AG04449 (cell line): ENCODE measurements at regions not wholly inside any gene's neighbourhood (a gene's known extent, or its start where the extent isn't known, plus 50 kb on each side); places are given as distances from the start of the nearest gene placed in this dataset.

Experiments
- CTCF ChIA-PET: fragments of 350-600 bp; formaldehyde crosslinking; extraction: SDS; loops from one replicate; lab custom pipeline; 2021; ENCODE audit warnings: antibody characterized with exemption; lab: Yijun Ruan, JAX
- POLR2A ChIA-PET: fragments of 400-600, 350-600 bp; formaldehyde crosslinking; extraction: SDS; loops from one replicate; lab custom pipeline; 2020; ENCODE audit warnings: antibody characterized with exemption, inconsistent platforms; lab: Yijun Ruan, JAX
- DNase-seq: peaks from one replicate; pipeline ENCODE4 v3.0.0-alpha.2; 2010; ENCODE audit warnings: low read depth, low spot score
- H3K4me3 ChIP-seq: 2 replicates; pipeline ENCODE4 v1.5.1; 2011; ENCODE audit warnings: low read depth, mild to moderate bottlenecking, control low read depth, low read length
- CTCF ChIP-seq: IDR thresholded peaks from one replicate; pipeline ENCODE4 v1.5.1; 2011; ENCODE audit warnings: mild to moderate bottlenecking, moderate library complexity, low read length, control low read depth, inconsistent platforms; ENCODE audit not compliant: insufficient read depth; ENCODE audit errors: missing control alignments

- no peak for TF ChIP-seq CTCF
- POLR2A ChIA-PET: no interaction called here
- CTCF ChIA-PET: no interaction called here
- DNase-seq: no peak
- no peak overlapping the region for H3K4me3 ChIP-seq
Observed at GRCh38 chr21:24395320-24395923, 1211.9 kb downstream of the MRPL39 start.

- H3K4me3 ChIP-seq: no peak overlapping the region
- TF ChIP-seq CTCF: no peak
- POLR2A ChIA-PET: no interaction called here
- DNase-seq: no peak
- CTCF ChIA-PET: no interaction called here
Observed at GRCh38 chr21:24375201-24375600, 1232.1 kb downstream of the MRPL39 start.

GRCh38 chr21:24372506-24372905 is 1234.8 kb downstream of the MRPL39 start:
- TF ChIP-seq CTCF: no peak
- ChIA-PET POLR2A (no interaction called here), CTCF (no interaction called here)
- H3K4me3 ChIP-seq: no peak overlapping the region
- DNase-seq: no peak

GRCh38 chr21:24369746-24370145 is 1237.5 kb downstream of the MRPL39 start:
- ChIA-PET CTCF (no interaction called here), POLR2A (no interaction called here)
- no peak overlapping the region for H3K4me3 ChIP-seq
- TF ChIP-seq CTCF: no peak
- DNase-seq: no peak

- no peak for TF ChIP-seq CTCF
- POLR2A ChIA-PET: no interaction called here
- no peak for DNase-seq
- H3K4me3 ChIP-seq: no peak overlapping the region
- CTCF ChIA-PET: no interaction called here
Observed at GRCh38 chr21:24369278-24369677, 1238.0 kb downstream of the MRPL39 start.

- no peak for TF ChIP-seq CTCF
- ChIA-PET POLR2A (no interaction called here), CTCF (no interaction called here)
- DNase-seq: peak; percentile 5
- no peak overlapping the region for H3K4me3 ChIP-seq
Observed at GRCh38 chr21:24367936-24368335, 1239.3 kb downstream of the MRPL39 start.
